HG03342 (cell line): ENCODE measurements at regions not wholly inside any gene's neighbourhood (a gene's known extent, or its start where the extent isn't known, plus 50 kb on each side); places are given as distances from the start of the nearest gene placed in this dataset.

Experiments used
- ATAC-seq: cut with Tn5 transposase; IDR thresholded peaks from one replicate; pipeline ENCODE4 v1.9.1; 2021; ENCODE audit warnings: mild to moderate bottlenecking, moderate library complexity; ENCODE audit not compliant: unreplicated experiment

GRCh38 chr2:2856723-2857415 is 520.7 kb downstream of the EIPR1 start:
- no peak for ATAC-seq

GRCh38 chr2:2855297-2855696 is 522.3 kb downstream of the EIPR1 start:
- ATAC-seq, result no peak

- ATAC-seq, result no peak
Measured at GRCh38 chr2:2853346-2853745, 522.3 kb upstream of the MYT1L start.

- ATAC-seq, result no peak
Measured at GRCh38 chr2:2851806-2852777, 521.0 kb upstream of the MYT1L start.

GRCh38 chr2:2851316-2851715 is 520.2 kb upstream of the MYT1L start:
- ATAC-seq, result no peak

GRCh38 chr2:2850859-2851258 is 519.8 kb upstream of the MYT1L start:
- ATAC-seq, result no peak

GRCh38 chr2:2850218-2850755 is 519.2 kb upstream of the MYT1L start:
- ATAC-seq, result no peak

- no peak for ATAC-seq
Measured at GRCh38 chr2:2849464-2850217, 518.6 kb upstream of the MYT1L start.

- ATAC-seq, result no peak
Measured at GRCh38 chr2:2848621-2849333, 517.7 kb upstream of the MYT1L start.

- ATAC-seq, result no peak
Measured at GRCh38 chr2:2848198-2848597, 517.1 kb upstream of the MYT1L start.

- no peak for ATAC-seq
Measured at GRCh38 chr2:2847209-2847676, 516.2 kb upstream of the MYT1L start.

GRCh38 chr2:2846332-2847208 is 515.5 kb upstream of the MYT1L start:
- ATAC-seq, result no peak

GRCh38 chr2:2845806-2846315 is 514.8 kb upstream of the MYT1L start:
- ATAC-seq, result no peak

GRCh38 chr2:2845267-2845666 is 514.2 kb upstream of the MYT1L start:
- ATAC-seq, result no peak

GRCh38 chr2:2843969-2844548 is 513.0 kb upstream of the MYT1L start:
- no peak for ATAC-seq

GRCh38 chr2:2842466-2842865 is 511.4 kb upstream of the MYT1L start:
- no peak for ATAC-seq

- no peak for ATAC-seq
Measured at GRCh38 chr2:2840681-2841300, 509.7 kb upstream of the MYT1L start.

- ATAC-seq, result no peak
Measured at GRCh38 chr2:2839782-2840531, 508.9 kb upstream of the MYT1L start.
